ENCODE measurements at regions not wholly inside any gene's neighbourhood (a gene's known extent, or its start where the extent isn't known, plus 50 kb on each side); places are given as distances from the start of the nearest gene placed in this dataset.

DNA sequence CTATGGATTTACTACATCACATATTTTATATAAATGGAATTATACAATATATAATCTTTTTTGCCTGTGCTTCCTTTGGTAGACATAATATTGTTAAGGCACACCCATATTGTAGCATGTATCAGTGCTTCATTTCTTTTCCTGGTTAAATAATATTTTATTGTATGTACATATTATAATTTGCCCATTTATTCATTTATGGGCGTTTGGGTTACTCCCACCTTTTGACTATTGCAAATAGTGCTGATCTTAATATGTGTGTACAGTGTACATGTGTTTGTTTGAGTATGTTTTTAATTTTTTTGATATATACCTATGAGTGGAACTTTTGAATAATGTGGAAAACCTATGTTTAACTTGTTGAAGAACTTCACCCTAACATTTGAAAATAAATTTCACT, 804.2 kb downstream of the DHX35 start (continued):
- TF ChIP-seq CHD7 (IDR thresholded peaks at IDR 0.05; ENCODE audit: insufficient replicate concordance, low read length) = no peak
- TF ChIP-seq CHD2 (IDR thresholded peaks at IDR 0.05; ENCODE audit: low read length) = no peak
- no peak for TF ChIP-seq CREB1 (IDR thresholded peaks at IDR 0.05)
- no peak for TF ChIP-seq E2F6 (IDR thresholded peaks at IDR 0.05)
- TF ChIP-seq SUZ12 (IDR thresholded peaks at IDR 0.05; ENCODE audit: low read length) = no peak
- TF ChIP-seq NRF1 (IDR thresholded peaks at IDR 0.05; ENCODE audit: low read depth, low read length) = no peak
- no peak for TF ChIP-seq MAFK (IDR thresholded peaks at IDR 0.05; ENCODE audit: low read depth, low read length)
- no peak for TF ChIP-seq YY1 (IDR thresholded peaks at IDR 0.05; ENCODE audit: low read depth, low read length)
- no peak for TF ChIP-seq SIX5 (IDR thresholded peaks at IDR 0.05; ENCODE audit: low read depth, low read length)
- TF ChIP-seq BCL11A (IDR thresholded peaks at IDR 0.05; ENCODE audit: low read depth in 2 of 2, low read length in 2 of 2) = no peak
- no peak for TF ChIP-seq SP1 (IDR thresholded peaks at IDR 0.05; ENCODE audit: low read depth, low read length)
- no peak for TF ChIP-seq RXRA (IDR thresholded peaks at IDR 0.05; ENCODE audit: insufficient read depth, low read depth, low read length)
- no peak for TF ChIP-seq ASH2L (IDR thresholded peaks at IDR 0.05; ENCODE audit: low read length)
- no peak for TF ChIP-seq KDM1A (IDR thresholded peaks at IDR 0.05; ENCODE audit: borderline replicate concordance, low read length)
